NB4 (cell line): ENCODE measurements at regions not wholly inside any gene's neighbourhood (a gene's known extent, or its start where the extent isn't known, plus 50 kb on each side); places are given as distances from the start of the nearest gene placed in this dataset.

ENCODE experiments used
- DNase-seq: peaks from one replicate; pipeline ENCODE4 v3.0.0; 2010; ENCODE audit warnings: low read depth
- H3K4me3 ChIP-seq: one replicate; pipeline ENCODE4 v1.5.1; 2011; ENCODE audit warnings: mild to moderate bottlenecking, low read depth, low read length, moderate library complexity
- MAX ChIP-seq: IDR thresholded peaks from 2 replicates; pipeline ENCODE4 v1.6.1; 2011; ENCODE audit warnings: low read depth, low read length
- MYC ChIP-seq: IDR thresholded peaks from 2 replicates; pipeline ENCODE4 v1.6.1; 2011; ENCODE audit warnings: low read depth, low read length
- POLR2A ChIP-seq: IDR thresholded peaks from 2 replicates; pipeline ENCODE4 v1.6.1; 2011; ENCODE audit warnings: mild to moderate bottlenecking; ENCODE audit not compliant: insufficient read length; ENCODE audit errors: extremely low read depth
- TF ChIP-seq, protein P1 (sequence below): IDR thresholded peaks from one replicate; pipeline ENCODE4 v1.5.1; 2012; ENCODE audit warnings: low read depth, low read length

- no peak overlapping the region for H3K4me3 ChIP-seq
- no peak for DNase-seq
- TF ChIP-seq MAX, result no peak
- no peak for TF ChIP-seq POLR2A
- TF ChIP-seq, protein P1, sequence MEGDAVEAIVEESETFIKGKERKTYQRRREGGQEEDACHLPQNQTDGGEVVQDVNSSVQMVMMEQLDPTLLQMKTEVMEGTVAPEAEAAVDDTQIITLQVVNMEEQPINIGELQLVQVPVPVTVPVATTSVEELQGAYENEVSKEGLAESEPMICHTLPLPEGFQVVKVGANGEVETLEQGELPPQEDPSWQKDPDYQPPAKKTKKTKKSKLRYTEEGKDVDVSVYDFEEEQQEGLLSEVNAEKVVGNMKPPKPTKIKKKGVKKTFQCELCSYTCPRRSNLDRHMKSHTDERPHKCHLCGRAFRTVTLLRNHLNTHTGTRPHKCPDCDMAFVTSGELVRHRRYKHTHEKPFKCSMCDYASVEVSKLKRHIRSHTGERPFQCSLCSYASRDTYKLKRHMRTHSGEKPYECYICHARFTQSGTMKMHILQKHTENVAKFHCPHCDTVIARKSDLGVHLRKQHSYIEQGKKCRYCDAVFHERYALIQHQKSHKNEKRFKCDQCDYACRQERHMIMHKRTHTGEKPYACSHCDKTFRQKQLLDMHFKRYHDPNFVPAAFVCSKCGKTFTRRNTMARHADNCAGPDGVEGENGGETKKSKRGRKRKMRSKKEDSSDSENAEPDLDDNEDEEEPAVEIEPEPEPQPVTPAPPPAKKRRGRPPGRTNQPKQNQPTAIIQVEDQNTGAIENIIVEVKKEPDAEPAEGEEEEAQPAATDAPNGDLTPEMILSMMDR, result no peak
- TF ChIP-seq MYC, result no peak
Measured at GRCh38 chr3:59261009-59261408, 211.2 kb upstream of the CFAP20DC start.

DNA sequence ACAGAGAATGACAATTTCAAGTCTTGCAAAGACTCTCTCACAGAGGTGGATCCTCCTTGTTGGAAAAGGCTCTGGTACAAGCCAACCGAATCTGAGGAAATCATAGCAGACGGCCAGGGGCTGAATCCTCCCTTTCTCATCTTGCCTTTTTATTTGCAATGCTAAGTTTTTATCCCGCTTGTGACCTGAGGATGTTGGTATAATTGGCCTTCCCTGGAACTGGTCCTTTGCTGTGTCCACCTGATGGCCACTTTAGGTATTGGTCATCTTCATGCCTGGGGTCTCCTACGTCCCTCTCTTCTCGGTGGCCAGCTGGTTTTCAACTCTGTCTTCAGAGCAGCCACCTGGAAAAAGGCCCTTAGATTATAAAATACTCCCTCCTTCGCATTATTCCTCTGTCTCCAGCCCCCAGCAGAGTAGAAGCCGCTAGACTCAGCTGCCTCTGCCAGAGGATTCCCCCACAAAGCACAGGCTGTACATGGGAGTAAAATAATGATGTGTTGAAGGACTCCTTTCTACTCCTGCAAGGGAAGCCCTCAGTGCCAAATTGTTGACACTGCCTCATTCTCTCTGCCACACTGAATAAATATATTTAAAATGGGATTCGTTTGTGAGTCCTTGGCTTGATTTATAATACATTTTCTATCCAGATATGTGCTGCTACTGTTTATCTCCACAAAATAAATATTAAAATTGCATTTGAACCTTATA lies 208.9 kb upstream of the CFAP20DC start:
- TF ChIP-seq, protein P1, result no peak
- TF ChIP-seq POLR2A (no peak), MAX (no peak), MYC (no peak)
- no peak for DNase-seq
- no peak overlapping the region for H3K4me3 ChIP-seq

DNA sequence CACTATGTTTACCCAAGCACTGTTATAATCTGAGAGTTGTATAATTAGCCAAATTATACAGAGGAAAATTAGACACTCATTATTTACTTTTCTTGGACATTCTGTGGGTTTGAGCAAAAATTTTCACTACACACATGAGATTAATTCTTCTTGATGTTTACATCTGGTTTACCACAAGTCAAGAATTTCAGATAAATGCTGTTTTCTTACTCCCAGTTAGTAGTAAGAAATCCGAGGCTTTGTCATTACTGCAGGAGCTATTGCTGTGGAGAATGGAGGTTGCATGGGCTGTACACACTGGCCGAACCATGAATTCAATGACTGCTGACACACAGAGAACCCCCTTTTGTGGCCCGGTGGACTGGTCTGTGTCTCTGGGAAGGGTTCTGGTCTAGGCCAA lies 207.7 kb upstream of the CFAP20DC start:
- no peak overlapping the region for H3K4me3 ChIP-seq
- DNase-seq, result no peak
- TF ChIP-seq MYC, result no peak
- TF ChIP-seq POLR2A, result no peak
- TF ChIP-seq, protein P1, result no peak
- no peak for TF ChIP-seq MAX

GRCh38 chr3:59256230-59256629 lies 206.4 kb upstream of the CFAP20DC start:
- TF ChIP-seq MYC, result no peak
- no peak for TF ChIP-seq POLR2A
- TF ChIP-seq MAX, result no peak
- TF ChIP-seq, protein P1, result no peak
- DNase-seq, result peak; percentile 49
- H3K4me3 ChIP-seq, result no peak overlapping the region

DNA sequence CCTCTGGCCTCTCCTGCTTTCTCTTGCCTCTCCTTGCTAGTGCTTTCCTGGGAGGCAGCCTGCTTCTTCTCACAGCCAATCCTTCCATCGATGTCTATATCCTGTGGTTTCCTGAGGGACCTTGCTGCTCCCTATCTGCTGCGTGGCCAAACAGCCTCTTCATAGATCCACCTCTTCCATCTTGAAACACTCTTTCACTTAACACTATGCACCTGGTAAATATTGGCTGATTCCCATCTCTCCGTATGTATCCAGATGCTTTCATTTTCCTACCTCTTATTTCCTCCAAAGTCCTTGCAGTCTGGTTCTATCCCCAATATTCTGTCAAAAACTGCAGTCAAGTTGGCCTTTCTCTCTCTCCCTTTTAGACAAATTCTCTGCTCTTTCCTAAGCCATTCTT lies 205.2 kb upstream of the CFAP20DC start:
- TF ChIP-seq MYC (no peak), POLR2A (no peak), MAX (no peak)
- TF ChIP-seq, protein P1, result no peak
- no peak for DNase-seq
- no peak overlapping the region for H3K4me3 ChIP-seq

DNA sequence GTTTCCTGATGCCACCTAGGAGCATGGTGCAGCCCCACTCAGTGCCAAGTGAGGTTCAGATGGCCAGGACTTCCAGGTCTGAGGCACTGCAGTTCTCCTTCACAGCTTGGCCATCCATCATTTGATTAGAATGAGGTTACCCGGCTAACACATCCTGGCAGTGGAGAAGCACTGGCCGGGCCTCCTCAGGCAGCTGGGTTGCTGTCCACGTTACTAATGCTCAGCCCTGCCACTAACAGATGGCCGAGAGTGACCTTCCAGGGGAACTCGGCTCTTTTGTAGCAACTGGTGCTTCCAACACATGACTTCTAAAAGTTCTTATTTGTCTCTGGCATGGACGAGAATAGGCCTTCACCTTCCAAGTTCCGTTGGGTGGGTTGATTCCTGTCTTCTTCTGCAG lies 204.6 kb upstream of the CFAP20DC start:
- no peak overlapping the region for H3K4me3 ChIP-seq

More for the DNA sequence above, 204.6 kb upstream of the CFAP20DC start:
- DNase-seq, result no peak
- no peak for TF ChIP-seq POLR2A
- TF ChIP-seq MYC, result no peak
- TF ChIP-seq MAX, result no peak
- TF ChIP-seq, protein P1, result no peak
